ENCODE measurements at regions not wholly inside any gene's neighbourhood (a gene's known extent, or its start where the extent isn't known, plus 50 kb on each side); places are given as distances from the start of the nearest gene placed in this dataset.

DNA sequence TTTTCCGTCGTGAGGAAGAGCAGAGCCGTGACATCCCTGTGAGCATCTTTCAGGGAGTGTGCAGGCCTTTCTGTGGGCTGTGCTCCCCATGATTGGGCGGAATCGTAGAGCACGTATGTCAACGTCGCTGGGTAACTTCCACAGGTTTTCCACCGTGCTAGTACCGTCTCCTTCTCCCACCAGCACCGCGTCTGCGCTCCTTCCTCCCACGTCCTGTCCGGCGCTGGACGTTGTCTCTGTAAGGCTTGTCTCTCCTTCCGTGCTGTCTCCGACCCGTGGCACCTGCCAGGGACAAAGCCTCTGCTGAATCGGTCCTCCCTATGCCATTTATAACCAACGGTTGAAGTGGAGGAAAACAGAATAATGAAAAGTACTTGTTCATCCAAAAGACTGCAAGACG, 386.7 kb downstream of the BRD1 start:
- DNase-seq (ENCODE audit: low spot score) = no peak

DNA sequence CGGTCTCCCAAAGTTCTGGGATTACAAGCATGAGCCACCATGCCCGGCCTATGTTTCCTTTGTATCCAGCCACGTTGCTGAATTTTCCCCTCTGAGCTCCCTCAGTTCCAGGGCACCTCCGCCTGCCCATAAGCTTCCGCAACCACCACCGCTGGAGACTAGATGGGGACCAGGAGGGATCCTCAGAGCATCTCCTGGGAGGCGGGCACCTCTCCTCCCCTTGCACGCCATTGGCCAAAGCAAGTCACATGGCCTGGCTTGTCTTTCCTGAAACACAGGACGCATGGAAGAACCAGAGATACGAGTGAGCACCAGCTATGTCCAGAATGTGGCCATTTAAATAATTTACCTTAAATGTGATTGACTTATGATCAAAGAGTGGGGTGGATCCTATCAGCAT, 388.3 kb downstream of the BRD1 start:
- no peak for DNase-seq (ENCODE audit: low spot score)

DNA sequence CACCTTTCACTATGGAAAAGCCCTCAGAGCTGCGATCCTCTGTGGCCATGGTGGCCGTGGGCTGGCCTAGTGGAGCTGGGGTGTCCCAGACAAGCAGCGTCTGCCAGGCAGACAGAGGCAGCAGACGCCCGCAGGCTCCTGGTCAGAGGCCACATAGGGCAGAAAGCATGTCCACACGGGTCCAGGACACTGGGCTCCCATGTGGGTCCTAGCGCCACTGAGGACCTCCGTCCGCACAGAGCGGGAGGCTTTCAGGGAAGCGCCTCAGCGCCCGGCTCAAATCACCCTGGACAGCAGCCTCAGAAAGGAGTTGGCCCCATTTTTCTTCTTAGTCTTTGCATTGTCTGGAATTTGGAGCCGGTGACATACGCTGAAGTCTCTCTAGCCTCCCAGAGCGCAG, 389.7 kb downstream of the BRD1 start:
- DNase-seq (ENCODE audit: low spot score) = no peak

DNA sequence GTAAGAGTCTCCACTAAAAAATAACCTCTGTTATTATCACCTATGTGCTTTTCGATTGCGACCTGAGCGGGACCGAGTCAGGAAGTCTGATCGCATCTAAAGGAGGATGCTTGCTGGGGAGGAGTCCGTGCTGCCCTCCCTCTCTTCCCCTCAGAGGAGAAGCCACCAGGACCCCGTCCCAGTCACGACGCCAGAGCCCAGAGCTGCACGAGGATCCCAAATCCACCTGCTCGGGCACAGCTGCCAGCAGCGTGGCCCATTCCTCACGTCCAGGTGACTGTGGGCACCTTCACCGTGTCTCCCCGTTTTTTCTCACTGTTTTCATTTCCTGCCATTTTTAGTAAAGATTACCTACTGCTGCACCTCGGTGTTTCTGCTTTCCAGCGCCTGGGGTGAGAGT, 390.3 kb downstream of the BRD1 start:
- DNase-seq (ENCODE audit: low spot score) = no peak

DNA sequence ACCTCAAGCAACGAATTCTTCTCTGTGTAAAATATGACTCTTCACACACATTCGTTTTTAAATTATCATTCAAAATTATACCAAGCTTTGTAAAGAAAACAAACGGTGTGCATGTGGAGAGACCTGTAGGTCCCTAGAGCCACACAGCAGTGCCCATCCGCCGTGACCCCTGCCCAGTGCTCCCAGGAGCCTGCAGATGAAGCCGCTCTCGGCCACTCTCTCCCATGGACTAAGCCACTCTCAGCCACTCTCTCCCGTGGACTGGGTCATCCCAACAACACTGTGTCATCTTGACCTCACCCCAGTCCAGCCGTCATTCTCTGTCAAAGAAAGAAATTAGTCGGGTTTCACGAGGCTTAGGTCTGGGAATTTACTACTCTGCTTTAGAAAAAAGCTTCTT, 391.6 kb downstream of the BRD1 start:
- DNase-seq (ENCODE audit: low spot score) = no peak

DNA sequence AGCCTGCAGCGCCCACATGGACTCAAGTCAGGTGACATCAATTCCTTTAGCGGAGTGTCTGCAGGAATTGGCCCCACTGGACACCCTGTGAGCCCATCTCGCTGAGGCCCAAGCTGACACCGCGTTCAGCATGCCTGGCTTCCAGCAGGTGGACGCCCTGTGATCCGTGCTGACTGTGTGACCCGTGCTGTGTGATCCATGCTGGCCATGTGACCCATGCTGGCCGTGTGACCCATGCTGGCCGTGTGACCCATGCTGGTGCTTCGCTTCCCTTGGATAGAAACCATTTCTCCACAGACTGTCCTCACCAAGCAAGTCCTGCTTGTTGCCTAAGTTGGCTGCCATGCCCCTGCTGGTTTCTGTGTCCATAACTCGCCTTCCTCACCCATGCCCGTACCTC, 392.1 kb downstream of the BRD1 start:
- DNase-seq (ENCODE audit: low spot score) = no peak

DNA sequence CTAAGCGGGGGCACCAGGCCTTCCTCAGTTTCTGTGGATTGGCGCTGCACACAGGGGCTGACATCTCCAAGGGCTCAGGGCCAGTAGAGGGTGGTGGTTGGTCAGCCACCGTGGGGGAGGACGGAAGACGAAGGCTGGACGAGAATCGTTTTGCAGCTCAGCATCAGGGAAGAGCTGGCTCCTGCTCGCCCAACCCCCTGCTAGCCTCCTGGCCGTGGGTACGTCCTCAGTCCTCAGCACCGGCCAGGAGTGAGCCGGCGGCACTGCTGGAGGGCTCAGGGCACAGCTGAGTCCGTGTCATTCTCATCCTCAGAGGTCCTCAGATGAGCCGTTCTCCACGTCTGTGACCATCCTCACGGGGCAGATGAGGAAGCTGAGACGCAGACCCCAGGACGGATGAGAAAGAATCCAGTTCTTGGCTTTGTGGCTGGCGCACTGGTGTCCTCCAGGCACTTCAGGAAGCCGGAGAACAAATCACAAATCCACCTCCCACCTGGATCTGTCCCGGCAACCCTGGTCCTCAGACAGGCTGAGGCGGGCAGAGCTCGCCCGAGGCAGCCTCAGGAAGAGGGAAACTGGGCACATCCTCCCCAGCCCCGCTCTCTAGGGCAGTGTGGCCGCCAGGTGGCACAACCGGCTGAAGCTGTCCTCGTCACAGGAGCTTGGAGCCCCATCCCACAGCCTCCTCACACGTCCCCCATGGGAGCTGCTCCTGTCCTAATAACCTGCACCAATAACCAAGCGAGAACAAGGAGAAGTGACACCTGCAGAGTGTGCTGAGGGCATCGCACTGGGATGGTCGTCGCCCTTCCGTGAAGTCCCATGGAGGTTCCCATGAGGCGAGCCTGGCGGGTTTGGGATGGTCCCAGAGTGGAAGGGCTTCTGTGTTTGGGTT, 393.7 kb downstream of the BRD1 start:
- DNase-seq (ENCODE audit: low spot score) = no peak

DNA sequence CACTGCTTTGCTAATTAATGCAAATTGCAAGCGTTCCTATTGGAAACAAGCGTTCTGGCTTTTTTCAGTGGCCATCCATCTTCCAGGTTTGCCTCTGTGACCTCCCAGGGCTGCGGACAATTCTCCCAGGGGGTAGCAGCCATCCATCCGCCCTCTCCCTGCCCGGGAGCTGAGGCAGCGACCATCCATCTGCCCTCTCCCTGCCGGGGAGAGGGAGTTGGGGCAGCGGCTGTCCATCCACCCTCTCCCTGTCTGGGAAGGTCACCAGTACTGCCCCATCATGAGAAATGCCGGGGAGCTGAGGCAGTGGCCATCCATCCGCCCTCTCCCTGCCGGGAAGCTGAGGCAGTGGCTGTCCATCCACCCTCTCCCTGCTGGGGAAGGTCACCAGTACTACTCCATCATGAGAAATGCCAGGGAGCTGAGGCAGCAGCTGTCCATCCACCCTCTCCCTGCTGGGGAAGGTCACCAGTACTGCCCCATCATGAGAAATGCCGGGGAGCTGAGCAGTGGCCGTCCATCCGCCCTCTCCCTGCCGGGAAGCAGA, 394.7 kb downstream of the BRD1 start:
- DNase-seq (ENCODE audit: low spot score) = no peak

DNA sequence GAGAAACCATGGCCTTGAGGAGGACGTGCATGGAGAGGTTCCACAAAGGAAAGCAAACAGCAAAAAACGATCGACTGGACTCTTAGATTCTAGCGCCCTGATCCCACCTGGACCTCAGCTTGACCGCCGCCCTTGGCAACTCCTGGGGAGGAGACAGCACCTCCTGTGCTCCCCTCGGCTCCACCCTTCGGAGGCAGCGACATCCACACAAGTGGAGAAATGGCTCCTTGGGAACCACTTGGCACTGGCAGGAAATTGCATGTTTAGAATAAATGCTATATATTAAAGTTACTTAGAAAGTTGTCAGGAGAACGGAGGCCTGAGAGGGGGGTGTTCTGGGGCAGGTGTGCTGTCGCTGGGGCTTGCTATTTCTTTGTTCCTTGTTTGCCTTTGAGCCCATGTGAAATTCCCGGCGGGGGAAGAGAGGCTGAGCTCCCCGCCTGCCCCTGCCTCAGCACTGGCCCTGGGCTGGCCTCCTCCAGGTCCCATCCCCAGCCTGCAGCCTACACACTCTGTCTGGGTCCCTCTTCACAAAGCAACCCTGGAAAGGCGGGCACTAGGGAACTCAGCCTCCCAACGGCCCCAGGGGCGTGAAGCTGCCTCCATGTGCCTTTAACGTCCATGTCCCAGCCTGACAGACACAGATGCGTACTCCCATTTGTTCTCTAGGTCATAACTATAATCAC, 395.3 kb downstream of the BRD1 start:
- no peak for DNase-seq (ENCODE audit: low spot score)

DNA sequence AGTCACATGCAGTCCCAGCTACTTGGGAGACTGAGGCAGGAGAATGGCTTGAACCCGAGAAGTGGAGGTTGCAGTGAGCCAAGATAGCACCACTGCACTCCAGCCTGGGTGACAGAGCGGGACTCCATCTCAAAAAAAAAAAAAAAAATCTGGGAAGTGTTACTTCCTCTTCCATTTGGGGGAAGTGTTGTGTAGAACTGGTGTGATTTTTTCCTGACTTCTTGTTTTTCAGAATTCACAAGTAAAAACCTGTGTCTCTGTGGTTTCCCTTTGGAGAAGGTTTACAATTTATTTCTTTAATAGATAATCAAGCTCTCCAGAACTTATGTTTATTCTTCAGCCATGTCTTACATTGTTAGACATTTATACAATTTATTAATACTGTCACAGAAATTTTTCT, 396.1 kb downstream of the BRD1 start:
- DNase-seq (ENCODE audit: low spot score) = no peak

DNA sequence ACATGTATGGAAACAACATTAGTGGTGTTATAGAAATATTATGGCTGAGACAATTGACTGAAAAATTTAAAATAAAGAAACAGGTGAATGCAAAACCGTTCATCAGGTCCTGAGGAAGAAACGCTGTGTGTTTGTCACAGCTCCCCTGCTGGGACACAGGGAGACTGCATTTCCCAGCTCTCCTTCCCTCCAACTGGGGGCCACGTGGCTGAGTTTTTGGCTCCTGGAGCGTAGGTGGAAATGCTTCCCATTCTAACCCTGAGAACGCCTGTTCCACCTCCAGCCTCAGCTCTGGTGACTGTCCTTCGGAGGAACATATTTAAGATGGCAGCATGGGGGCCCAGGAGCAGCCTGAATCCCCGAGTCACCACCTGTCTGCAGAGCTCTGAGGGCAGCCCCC, 398.6 kb downstream of the BRD1 start:
- DNase-seq (ENCODE audit: low spot score) = no peak

DNA sequence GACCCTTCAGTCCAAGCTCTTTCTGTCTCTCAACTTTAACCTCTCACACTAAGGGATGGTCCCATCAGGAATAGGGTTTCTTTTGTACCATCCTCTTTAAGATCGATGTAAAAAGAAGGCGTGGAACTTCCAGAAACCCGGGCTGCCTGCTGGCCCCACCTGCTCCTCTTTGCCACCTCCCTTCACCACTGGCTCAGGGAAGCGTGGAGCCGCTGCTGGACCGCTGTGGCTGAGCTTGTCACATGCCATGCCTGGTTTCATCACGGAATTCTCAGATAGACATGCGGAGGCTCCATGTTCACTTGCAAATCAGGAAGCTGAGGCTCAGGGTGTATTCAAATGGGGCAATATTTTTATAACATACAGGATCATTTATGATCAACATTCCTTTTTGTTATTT, 399.7 kb downstream of the BRD1 start:
- DNase-seq (ENCODE audit: low spot score) = no peak

DNA sequence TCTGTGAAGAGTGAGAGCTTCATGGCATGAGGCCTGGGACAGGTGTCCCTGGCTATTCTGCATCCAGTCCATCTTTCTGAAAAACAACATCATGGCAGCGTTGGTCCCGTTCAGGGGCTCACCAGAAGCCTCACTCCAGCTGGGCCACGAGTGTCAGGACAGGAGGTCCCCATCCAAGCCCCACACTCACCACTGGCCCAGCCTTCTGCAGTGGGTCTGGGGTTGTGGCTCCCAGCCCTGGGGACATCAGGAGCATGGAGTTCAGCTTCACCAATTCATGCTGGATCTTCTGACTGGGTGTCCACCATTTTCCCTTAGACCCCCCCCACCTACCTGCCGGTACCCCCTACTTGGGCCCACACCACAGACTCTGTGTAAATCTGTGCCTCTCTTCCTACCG, 400.3 kb downstream of the BRD1 start:
- DNase-seq (ENCODE audit: low spot score) = no peak

DNA sequence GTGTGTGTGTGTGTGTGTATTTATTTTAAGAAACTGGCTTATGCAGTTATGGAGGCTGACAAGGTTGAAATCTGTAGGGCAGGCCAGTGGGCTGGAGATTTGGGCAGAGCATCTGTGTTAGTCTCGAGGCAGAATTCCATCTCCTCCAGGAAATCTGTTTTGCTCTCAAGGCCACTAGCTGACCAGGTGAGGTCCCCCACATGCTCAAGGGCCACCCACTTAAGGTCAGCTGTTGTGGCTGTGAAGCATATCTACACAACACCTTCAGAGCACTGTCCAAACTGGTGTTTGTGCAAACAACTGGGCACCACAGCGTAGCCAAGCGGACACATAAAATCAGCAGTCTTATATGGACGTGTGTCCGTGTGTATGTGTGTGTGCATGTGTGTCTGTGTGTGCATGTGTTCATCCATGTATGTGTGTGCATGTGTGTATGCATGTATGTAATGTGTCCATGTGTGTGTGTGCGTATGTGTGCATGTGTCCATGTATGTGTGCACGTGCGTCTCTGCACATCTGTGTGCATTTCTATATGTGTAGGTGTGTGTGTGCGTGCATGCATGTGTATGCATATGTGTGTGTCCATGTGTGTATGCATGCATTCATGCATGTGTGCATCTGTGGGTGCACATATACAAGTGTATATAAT, 400.9 kb downstream of the BRD1 start:
- no peak for DNase-seq (ENCODE audit: low spot score)

DNA sequence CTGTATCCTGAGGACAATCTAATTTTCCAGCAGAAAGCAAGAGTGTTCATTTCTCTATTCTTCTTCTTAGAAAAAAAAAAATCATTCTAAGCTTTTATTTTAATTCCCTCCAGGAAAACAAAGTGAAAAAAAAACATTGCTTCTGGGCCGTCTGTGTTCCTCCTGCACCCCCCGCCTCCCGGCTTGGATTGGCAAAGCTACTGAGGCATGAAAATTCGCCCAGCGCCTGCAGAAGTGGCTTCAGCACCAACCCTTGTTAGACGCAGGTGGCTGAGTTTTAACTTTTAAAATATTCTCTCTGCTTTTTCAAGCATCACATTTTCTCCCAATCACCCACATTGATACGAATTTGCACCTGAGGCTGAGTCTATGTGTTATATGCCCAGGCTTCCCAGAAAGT, 401.6 kb downstream of the BRD1 start:
- no peak for DNase-seq (ENCODE audit: low spot score)

DNA sequence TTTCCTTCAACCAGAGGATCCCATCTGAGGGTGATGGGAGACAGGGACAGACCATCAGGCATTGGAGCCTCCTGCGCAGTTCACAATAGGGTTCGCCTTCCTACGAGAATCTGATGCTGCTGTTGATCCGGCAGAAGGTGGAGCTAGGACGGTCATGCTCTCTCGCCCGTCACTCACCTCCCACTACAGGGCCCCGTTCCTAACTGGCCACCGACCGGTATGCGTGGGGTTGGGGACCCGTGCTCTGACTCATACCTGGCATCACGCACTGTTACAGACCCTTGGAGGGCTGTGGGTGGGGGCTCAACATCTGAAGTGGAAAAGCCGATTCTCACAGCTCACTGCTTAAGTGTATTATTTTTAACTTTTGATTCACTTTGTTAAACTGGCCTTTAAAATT, 402.3 kb downstream of the BRD1 start:
- DNase-seq (ENCODE audit: low spot score) = no peak

DNA sequence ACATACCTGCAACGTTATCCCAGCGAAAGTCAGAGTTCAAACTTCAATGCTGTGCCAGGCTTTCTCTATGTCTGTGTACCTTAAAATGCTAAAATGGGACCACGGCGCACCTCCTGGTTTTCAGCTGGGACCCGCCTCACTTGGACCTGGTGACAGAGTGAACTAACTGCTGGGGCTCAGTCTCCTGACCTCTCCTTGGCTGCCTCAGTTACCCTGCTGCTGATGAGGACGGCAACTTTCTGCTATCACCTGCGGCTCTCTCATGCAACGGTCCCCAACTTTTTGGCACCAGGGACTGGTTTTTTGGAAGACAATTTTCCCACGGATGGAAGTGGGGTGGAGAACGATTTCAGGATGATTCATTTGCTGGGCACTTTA, 402.8 kb downstream of the BRD1 start:
- DNase-seq (ENCODE audit: low spot score) = no peak

DNA sequence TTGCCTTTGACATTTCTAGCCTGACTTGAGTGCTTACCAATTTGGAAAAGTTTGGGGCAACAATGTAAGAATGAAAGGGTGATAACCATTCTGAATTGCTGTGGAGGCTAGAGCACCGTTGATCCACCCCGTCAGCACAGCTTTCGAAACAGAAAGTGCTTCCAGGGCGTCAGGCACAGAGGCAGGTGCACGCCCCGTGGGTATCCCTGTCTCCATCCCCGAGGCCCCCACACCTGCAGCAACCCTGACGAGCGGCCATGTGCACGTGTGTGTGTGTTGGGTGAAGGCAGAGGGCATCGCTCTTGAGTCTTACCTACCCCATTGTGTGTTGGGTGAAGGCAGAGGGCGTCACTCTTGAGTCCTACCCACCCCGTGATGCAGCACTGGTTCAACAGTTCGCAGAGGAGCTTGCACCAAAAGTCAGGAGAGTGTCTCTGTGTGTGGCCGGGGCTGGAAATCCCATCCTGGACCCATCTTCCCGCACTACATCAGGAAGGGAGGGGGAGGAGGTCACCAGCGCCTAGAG, 404.5 kb downstream of the BRD1 start:
- DNase-seq (ENCODE audit: low spot score) = no peak

DNA sequence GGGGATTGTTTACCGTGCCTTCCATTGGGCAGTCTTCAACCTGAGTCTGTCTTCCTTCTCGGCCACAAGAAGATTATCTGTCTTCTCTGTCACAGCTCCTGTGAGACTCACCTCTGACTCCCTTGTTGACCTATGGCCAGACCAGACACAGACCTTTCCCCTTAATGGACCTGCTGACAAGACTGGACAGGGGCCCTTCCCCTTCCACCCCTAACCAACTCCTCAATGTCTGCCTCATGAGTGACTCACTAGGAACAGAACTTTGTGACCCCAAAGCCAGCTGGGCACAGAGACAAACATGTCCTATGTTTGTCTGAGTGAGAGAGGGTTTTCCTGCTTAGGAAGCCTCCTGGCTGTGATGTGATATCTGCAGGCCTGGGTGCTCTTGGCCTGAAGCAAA, 405.0 kb downstream of the BRD1 start:
- no peak for DNase-seq (ENCODE audit: low spot score)

DNA sequence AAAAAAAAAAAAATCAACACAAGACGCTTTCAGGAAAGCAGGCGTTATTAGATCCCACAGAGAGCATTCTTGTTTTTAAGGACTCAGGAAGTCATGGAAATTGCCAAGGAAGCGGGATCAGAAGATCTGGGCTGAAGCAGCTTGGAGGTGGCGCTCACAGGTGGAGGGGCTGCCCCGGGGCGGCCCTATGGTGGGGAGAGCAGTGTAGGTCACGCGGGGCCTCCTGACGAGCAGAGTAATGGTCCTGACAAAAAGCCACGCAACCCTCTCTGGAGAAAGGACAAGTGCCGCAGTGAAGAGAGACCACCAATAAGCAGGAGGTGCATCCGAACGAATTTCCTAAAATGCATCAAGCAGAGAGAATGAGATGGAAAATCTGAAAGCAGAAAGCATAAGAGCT, 407.0 kb downstream of the BRD1 start:
- DNase-seq (ENCODE audit: low spot score) = no peak

DNA sequence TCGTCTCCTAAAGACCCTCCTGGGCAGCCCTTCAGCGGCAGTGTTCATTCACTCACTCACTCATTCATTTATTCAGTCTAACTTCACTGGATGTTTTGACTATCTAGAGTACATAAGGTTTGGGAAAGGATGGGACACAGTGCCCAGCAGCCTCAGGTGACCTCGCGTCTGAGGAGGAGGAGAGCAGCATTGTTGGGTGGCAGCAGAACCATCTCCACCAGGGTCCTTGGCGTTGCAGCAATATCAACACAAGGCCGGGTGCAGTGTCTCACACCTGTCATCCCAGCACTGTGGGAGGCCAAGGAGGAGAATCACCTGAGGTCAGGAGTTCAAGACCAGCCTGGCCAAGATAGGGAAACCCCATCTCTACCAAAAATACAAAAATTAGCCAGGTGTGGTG, 408.0 kb downstream of the BRD1 start:
- no peak for DNase-seq (ENCODE audit: low spot score)

DNA sequence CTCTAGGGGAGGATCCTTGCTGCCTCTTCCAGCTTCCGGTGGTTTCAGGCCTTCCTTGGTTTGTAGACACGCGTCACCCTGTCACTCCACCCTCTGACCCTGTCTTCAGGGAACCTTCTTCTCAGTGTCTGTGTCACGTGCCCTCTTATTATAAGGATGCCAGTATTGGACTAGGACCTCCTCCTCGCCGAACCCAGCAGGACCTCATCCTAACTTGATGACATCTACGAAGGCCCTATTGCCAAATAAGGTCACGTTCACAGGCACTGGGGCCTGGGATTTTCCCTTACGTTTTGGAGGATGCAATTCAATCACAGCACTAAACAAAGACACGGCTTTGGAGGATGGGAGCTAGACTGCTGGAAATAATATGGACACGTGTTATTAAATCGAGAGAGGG, 408.7 kb downstream of the BRD1 start:
- DNase-seq (ENCODE audit: low spot score) = no peak

Data from H4 (cell line).